Naive thymus-derived CD8-positive, alpha-beta T cell (primary cell): ENCODE measurements at regions not wholly inside any gene's neighbourhood (a gene's known extent, or its start where the extent isn't known, plus 50 kb on each side); places are given as distances from the start of the nearest gene placed in this dataset.
"Not testable (repeated sequence)": the region's sequence is repeated elsewhere in the genome, so short reads cannot be mapped to it uniquely, and the experiment has no call there.

ENCODE experiments used
- ATAC-seq, 2 donors: fragments of 150-1000 bp; cut with Tn5 transposase in 1 of 2; sonication (Bioruptor Pico), chemical (Tn5 transposase) in 1 of 2; 1 replicate in 1 of 2; 2 replicates in 1 of 2; pipeline ENCODE4 v1.10.0; 2021; ENCODE audit warnings: mild to moderate bottlenecking in 2 of 2, moderate library complexity in 2 of 2
- POLR2A ChIA-PET: fragments of 350-600 bp; sonication (Branson Sonifier 250); formaldehyde crosslinking; loops from one replicate; lab custom pipeline; 2021; ENCODE audit warnings: antibody characterized with exemption; lab: Charles Lee
- DNase-seq, 10 donors: peaks; one replicate each; pipeline versions ENCODE4 v3.0.0 to v3.0.0-alpha.2; 2020 to 2022
- H3K27ac Mint-ChIP-seq, 10 donors: one replicate each; pipeline ENCODE4 v1.8.0; 2020 to 2022; ENCODE audit warnings: mild to moderate bottlenecking in 10 of 10, mixed read lengths in 10 of 10, moderate library complexity in 4 of 10, inconsistent platforms in 1 of 10
- H3K27me3 Mint-ChIP-seq, 5 donors: one replicate each; pipeline ENCODE4 v1.8.0; 2021 to 2022; ENCODE audit warnings: mixed read lengths in 5 of 5
- H3K36me3 Mint-ChIP-seq, 3 donors: one replicate each; pipeline ENCODE4 v1.8.0; 2020 to 2022; ENCODE audit warnings: mixed read lengths in 3 of 3, mild to moderate bottlenecking in 2 of 3, inconsistent platforms in 1 of 3
- H3K4me1 Mint-ChIP-seq, 4 donors: one replicate each; pipeline ENCODE4 v1.8.0; 2021 to 2022; ENCODE audit warnings: mixed read lengths in 4 of 4
- H3K4me3 Mint-ChIP-seq, 10 donors: one replicate each; pipeline ENCODE4 v1.8.0; 2020 to 2022; ENCODE audit warnings: mild to moderate bottlenecking in 10 of 10, mixed read lengths in 10 of 10, moderate library complexity in 6 of 10, inconsistent platforms in 1 of 10
- H3K9me3 Mint-ChIP-seq, 9 donors: one replicate each; pipeline ENCODE4 v1.8.0; 2020 to 2022; ENCODE audit warnings: mixed read lengths in 9 of 9, mild to moderate bottlenecking in 3 of 9, inconsistent platforms in 1 of 9, moderate library complexity in 1 of 9

DNA sequence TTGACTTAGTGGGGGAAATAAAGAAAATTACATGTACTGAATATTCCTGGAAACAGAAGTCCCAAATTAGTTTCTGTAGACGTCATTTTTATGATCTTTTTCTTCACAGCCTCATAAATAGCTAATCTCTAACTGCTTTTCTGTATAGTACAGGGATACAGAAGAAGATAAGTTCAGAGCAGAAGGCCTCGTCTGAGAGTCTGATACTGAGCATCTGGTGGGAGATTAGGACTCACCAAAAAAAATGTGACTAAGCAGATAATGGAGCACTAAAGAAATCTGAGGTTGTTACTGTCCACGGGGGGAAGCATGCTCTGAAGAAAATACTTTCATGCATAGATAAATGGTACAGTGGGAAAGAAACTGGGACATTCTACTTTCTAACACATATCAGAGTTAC is 115.3 kb upstream of the TRPC5 start:
- H3K4me1 Mint-ChIP-seq: no peaks in the 10 kb centered on the region
- H3K27ac Mint-ChIP-seq: no peak overlapping the region
- H3K36me3 Mint-ChIP-seq: no peaks in the 10 kb centered on the region
- ATAC-seq: no peak
- H3K4me3 Mint-ChIP-seq: no peak overlapping the region
- no peak for DNase-seq
- H3K27me3 Mint-ChIP-seq: peaks cover 0 to 1% (median 0%) of the 10 kb centered on the region in 5 donors
- peaks cover 0 to 4% (median 0%) of the 10 kb centered on the region in 9 donors for H3K9me3 Mint-ChIP-seq
- POLR2A ChIA-PET: no interaction called here

- POLR2A ChIA-PET: no interaction called here
Observed at GRCh38 chrX:112190646-112191045, 108.1 kb upstream of the TRPC5 start.

DNA sequence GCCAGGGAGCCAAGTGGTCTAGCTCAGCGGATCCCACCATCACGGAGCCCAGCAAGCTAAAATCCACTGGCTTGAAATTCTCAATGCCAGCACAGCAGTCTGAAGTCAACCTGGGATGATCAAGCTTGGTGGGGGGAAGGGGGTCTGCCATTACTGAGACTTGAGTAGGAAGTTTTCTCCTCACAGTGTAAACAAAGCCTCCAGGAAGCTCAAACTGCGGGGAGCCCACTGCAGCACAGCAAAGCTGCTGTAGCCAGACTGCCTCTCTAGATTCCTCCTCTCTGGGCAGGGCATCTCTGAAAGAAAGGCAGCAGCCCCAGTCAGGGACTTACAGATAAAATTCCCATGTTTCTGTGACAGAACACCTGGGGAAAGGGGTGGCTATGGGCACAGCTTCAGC is 98.8 kb upstream of the TRPC5 start:
- DNase-seq, H3K36me3 Mint-ChIP-seq, POLR2A ChIA-PET, H3K4me3 Mint-ChIP-seq, ATAC-seq, H3K27ac Mint-ChIP-seq, H3K27me3 Mint-ChIP-seq, H3K4me1 Mint-ChIP-seq, H3K9me3 Mint-ChIP-seq: not testable (repeated sequence)

More at GRCh38 chrX:112190646-112191045, 108.1 kb upstream of the TRPC5 start:
- no peak for ATAC-seq
- no peak overlapping the region for H3K4me3 Mint-ChIP-seq
- DNase-seq: no peak
- H3K4me1 Mint-ChIP-seq: no peaks in the 10 kb centered on the region
- H3K36me3 Mint-ChIP-seq: no peaks in the 10 kb centered on the region
- H3K27me3 Mint-ChIP-seq: peaks cover 0 to 1% (median 0%) of the 10 kb centered on the region in 5 donors
- H3K27ac Mint-ChIP-seq: no peak overlapping the region
- H3K9me3 Mint-ChIP-seq: no peaks in the 10 kb centered on the region

DNA sequence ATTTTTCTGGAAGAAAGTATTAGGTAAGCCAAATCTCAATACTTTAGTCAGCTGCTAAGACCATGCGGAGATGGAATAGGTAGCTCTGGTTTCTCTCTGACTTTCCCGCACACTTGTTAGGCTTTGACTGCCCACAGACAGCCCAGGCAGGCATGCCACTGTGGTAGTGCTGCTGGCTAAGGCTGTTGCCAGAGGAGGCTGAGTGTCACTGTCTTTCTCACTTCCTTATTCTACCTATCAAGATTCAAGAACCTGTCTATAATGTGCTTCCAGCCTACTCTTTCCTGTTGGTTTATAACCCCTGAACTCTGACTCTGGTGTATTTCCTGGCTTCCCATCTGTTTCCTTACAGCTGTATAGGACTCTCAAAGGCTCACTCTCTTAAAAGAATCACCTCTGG is 81.8 kb upstream of the TRPC5 start:
- H3K9me3 Mint-ChIP-seq: peaks cover 0 to 3% (median 0%) of the 10 kb centered on the region in 9 donors
- no peak overlapping the region for H3K4me3 Mint-ChIP-seq
- H3K36me3 Mint-ChIP-seq: no peaks in the 10 kb centered on the region
- ATAC-seq (no peak), DNase-seq (no peak)
- H3K4me1 Mint-ChIP-seq: peaks cover 0 to 2% (median 0%) of the 10 kb centered on the region in 4 donors
- POLR2A ChIA-PET: no interaction called here
- no peaks in the 10 kb centered on the region for H3K27me3 Mint-ChIP-seq
- no peak overlapping the region for H3K27ac Mint-ChIP-seq

- POLR2A ChIA-PET: no interaction called here
- Mint-ChIP-seq H3K27ac (no peak overlapping the region), H3K9me3 (peaks cover 0 to 3% (median 0%) of the 10 kb centered on the region in 9 donors), H3K27me3 (no peaks in the 10 kb centered on the region), H3K36me3 (no peaks in the 10 kb centered on the region), H3K4me1 (peaks cover 0 to 2% (median 0%) of the 10 kb centered on the region in 4 donors), H3K4me3 (no peak overlapping the region)
- ATAC-seq: no peak
- DNase-seq: no peak
Observed at GRCh38 chrX:112163906-112164305, 81.3 kb upstream of the TRPC5 start.

- Mint-ChIP-seq H3K27ac (no peak overlapping the region), H3K27me3 (peaks cover 0 to 3% (median 0%) of the 10 kb centered on the region in 5 donors), H3K4me3 (no peak overlapping the region), H3K9me3 (peaks cover 0 to 2% (median 0%) of the 10 kb centered on the region in 9 donors), H3K4me1 (no peaks in the 10 kb centered on the region), H3K36me3 (no peaks in the 10 kb centered on the region)
- ATAC-seq: no peak
- no peak for DNase-seq
- POLR2A ChIA-PET: no interaction called here
Observed at GRCh38 chrX:112148397-112148796, 65.8 kb upstream of the TRPC5 start.

DNA sequence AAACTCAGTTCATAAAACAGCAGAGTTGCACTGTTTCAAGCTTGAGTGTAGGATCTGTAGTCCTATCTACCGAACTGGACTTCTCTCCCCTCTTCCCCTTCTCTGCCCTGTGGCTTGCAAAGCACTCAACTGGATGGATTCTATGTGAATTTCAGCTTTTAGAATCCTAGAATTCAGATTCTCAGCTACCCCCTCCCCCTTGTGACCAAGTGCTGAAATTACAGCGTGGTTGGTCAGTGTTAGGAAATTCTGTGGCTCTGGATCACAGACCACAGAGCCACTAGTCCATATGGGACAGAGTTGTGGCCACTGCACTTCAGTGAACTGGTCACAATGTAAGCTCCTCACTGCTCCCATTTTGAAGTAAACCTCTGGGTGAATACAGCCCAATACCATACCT is 64.6 kb upstream of the TRPC5 start:
- H3K36me3 Mint-ChIP-seq: no peaks in the 10 kb centered on the region
- no peak overlapping the region for H3K27ac Mint-ChIP-seq
- H3K4me1 Mint-ChIP-seq: no peaks in the 10 kb centered on the region
- H3K9me3 Mint-ChIP-seq: peaks cover 0 to 2% (median 0%) of the 10 kb centered on the region in 9 donors
- DNase-seq: no peak
- peaks cover 0 to 3% (median 0%) of the 10 kb centered on the region in 5 donors for H3K27me3 Mint-ChIP-seq
- H3K4me3 Mint-ChIP-seq: no peak overlapping the region
- ATAC-seq: no peak
- POLR2A ChIA-PET: no interaction called here

- no peak overlapping the region for H3K27ac Mint-ChIP-seq
- POLR2A ChIA-PET: no interaction called here
- H3K4me3 Mint-ChIP-seq: no peak overlapping the region
- H3K4me1 Mint-ChIP-seq: no peaks in the 10 kb centered on the region
- DNase-seq: no peak
- H3K27me3 Mint-ChIP-seq: peaks cover 0 to 2% (median 0%) of the 10 kb centered on the region in 5 donors
- H3K9me3 Mint-ChIP-seq: peaks cover 0 to 4% (median 0%) of the 10 kb centered on the region in 9 donors
- H3K36me3 Mint-ChIP-seq: no peaks in the 10 kb centered on the region
- ATAC-seq: no peak
Observed at GRCh38 chrX:112137276-112137675, 54.7 kb upstream of the TRPC5 start.
